B cell (primary cell): ENCODE measurements at regions not wholly inside any gene's neighbourhood (a gene's known extent, or its start where the extent isn't known, plus 50 kb on each side); places are given as distances from the start of the nearest gene placed in this dataset.

ENCODE experiments used
- CTCF ChIP-seq: fragments of 200-600 bp; IDR thresholded peaks from one replicate; pipeline ENCODE4 v1.8.0; 2022; ENCODE audit warnings: antibody characterized with exemption, mild to moderate bottlenecking
- EZH2 ChIP-seq: IDR thresholded peaks from 2 replicates; pipeline ENCODE4 v1.6.1; 2012; ENCODE audit warnings: borderline replicate concordance, low read depth, mild to moderate bottlenecking, moderate library complexity, low read length; ENCODE audit not compliant: insufficient read depth, poor library complexity, severe bottlenecking

DNA sequence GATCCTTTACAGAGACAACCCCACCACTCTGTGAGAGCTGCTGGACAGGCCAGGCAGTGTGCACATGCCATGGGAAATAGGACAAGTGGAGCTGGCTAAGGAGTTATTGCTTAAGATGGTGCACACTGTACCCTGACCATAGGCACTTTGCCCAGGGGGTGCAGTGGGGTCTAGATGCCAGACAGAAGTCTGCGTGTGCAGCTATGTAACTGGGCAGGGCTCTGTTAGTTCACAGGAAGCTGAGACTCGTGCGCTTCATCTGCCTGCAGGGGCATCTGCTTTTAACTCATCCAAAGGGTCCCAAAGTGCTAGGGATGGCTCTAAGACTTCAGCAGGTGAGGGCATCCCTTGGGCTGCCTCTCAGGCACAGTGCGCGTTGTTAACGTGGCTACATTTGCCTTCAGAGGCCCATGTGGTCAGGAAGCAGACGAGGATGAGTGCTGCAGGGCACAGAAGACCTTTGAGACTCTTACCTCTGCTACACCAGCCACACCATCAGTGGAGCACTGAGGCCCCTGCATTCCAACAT is 77.7 kb upstream of the GPR26 start:
- no peak for TF ChIP-seq CTCF
- TF ChIP-seq EZH2: no peak
